ENCODE measurements at regions not wholly inside any gene's neighbourhood (a gene's known extent, or its start where the extent isn't known, plus 50 kb on each side); places are given as distances from the start of the nearest gene placed in this dataset.

- no peak for TF ChIP-seq ZNF645 (tag by site-specific recombination; IDR thresholded peaks at IDR 0.05)
- no peak for TF ChIP-seq GLI4 (tag by site-specific recombination; IDR thresholded peaks at IDR 0.05)
- TF ChIP-seq ZSCAN30 (tag by site-specific recombination; IDR thresholded peaks at IDR 0.05): no peak
- TF ChIP-seq SETDB1 (IDR thresholded peaks at IDR 0.05; ENCODE audit: insufficient read length, low read length): no peak
- no peak for TF ChIP-seq KLF9 (tag by site-specific recombination; IDR thresholded peaks at IDR 0.05; ENCODE audit: low read depth)
Observed at GRCh38 chr13:105151639-105152038, 1383.8 kb downstream of the EFNB2 start (continued).

DNA sequence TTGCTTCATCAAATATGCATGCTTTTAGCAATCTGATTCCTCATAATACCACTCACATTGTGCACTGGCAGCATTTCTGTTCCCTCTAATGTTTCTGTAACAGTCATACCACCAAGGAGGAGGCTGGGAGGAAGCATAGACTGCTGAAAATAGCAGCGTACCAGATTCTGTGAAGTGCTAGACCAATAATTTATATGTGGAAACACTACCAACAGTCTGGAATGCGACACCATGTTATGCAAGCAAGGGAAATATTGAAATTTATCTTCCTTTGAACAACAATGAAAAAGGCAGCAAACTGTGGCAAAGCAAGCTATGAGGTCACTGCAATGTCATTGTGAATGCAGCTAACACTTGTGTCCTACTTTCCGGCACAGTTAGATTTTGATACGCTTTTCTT, 1388.0 kb downstream of the EFNB2 start:
- Histone ChIP-seq H3K9me3 (ENCODE audit: control insufficient read depth, insufficient read depth, low read depth, low read length) (no peaks in the 10 kb centered on the region), H3K4me1 (ENCODE audit: control insufficient read depth, insufficient read depth, low read length) (no peaks in the 10 kb centered on the region), H3K36me3 (ENCODE audit: control insufficient read depth in 2 of 2, insufficient read depth in 1 of 2, low read length in 2 of 2) (no peaks in the 10 kb centered on the region), H3K4me3 (ENCODE audit: low read depth, low read length) (no peak overlapping the region), H3K27ac (ENCODE audit: extremely low read depth, low read depth, low read length) (no peak overlapping the region)
- TF ChIP-seq, protein P1, sequence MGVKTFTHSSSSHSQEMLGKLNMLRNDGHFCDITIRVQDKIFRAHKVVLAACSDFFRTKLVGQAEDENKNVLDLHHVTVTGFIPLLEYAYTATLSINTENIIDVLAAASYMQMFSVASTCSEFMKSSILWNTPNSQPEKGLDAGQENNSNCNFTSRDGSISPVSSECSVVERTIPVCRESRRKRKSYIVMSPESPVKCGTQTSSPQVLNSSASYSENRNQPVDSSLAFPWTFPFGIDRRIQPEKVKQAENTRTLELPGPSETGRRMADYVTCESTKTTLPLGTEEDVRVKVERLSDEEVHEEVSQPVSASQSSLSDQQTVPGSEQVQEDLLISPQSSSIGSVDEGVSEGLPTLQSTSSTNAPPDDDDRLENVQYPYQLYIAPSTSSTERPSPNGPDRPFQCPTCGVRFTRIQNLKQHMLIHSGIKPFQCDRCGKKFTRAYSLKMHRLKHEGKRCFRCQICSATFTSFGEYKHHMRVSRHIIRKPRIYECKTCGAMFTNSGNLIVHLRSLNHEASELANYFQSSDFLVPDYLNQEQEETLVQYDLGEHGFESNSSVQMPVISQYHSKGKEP (tag by site-specific recombination; IDR thresholded peaks at IDR 0.05): no peak
- TF ChIP-seq, protein P2, sequence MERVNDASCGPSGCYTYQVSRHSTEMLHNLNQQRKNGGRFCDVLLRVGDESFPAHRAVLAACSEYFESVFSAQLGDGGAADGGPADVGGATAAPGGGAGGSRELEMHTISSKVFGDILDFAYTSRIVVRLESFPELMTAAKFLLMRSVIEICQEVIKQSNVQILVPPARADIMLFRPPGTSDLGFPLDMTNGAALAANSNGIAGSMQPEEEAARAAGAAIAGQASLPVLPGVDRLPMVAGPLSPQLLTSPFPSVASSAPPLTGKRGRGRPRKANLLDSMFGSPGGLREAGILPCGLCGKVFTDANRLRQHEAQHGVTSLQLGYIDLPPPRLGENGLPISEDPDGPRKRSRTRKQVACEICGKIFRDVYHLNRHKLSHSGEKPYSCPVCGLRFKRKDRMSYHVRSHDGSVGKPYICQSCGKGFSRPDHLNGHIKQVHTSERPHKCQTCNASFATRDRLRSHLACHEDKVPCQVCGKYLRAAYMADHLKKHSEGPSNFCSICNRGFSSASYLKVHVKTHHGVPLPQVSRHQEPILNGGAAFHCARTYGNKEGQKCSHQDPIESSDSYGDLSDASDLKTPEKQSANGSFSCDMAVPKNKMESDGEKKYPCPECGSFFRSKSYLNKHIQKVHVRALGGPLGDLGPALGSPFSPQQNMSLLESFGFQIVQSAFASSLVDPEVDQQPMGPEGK (tag by site-specific recombination; IDR thresholded peaks at IDR 0.05): no peak
- TF ChIP-seq, protein P3, sequence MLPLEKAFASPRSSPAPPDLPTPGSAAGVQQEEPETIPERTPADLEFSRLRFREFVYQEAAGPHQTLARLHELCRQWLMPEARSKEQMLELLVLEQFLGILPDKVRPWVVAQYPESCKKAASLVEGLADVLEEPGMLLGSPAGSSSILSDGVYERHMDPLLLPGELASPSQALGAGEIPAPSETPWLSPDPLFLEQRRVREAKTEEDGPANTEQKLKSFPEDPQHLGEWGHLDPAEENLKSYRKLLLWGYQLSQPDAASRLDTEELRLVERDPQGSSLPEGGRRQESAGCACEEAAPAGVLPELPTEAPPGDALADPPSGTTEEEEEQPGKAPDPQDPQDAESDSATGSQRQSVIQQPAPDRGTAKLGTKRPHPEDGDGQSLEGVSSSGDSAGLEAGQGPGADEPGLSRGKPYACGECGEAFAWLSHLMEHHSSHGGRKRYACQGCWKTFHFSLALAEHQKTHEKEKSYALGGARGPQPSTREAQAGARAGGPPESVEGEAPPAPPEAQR (tag by site-specific recombination; IDR thresholded peaks at IDR 0.05): no peak
- no peak for TF ChIP-seq ZNF175 (tag by site-specific recombination; IDR thresholded peaks at IDR 0.05)
- no peak for TF ChIP-seq OVOL3 (tag by site-specific recombination; IDR thresholded peaks at IDR 0.05)
- no peak for TF ChIP-seq ZNF561 (tag by site-specific recombination; IDR thresholded peaks at IDR 0.05; ENCODE audit: borderline replicate concordance)
- TF ChIP-seq ZNF354C (tag by site-specific recombination; IDR thresholded peaks at IDR 0.05; ENCODE audit: borderline replicate concordance, low read depth): no peak
- TF ChIP-seq ZBTB7A (tag by site-specific recombination; IDR thresholded peaks at IDR 0.05; ENCODE audit: low read depth): no peak
- no peak for TF ChIP-seq SCRT1 (tag by site-specific recombination; IDR thresholded peaks at IDR 0.05; ENCODE audit: borderline replicate concordance)
- TF ChIP-seq BCL6B (tag by site-specific recombination; IDR thresholded peaks at IDR 0.05): no peak
- no peak for TF ChIP-seq ZNF768 (tag by site-specific recombination; IDR thresholded peaks at IDR 0.05)
- no peak for TF ChIP-seq ZNF558 (tag by site-specific recombination; IDR thresholded peaks at IDR 0.05)
- no peak for TF ChIP-seq ZNF16 (tag by site-specific recombination; IDR thresholded peaks at IDR 0.05; ENCODE audit: low read depth)
- POLR2A ChIA-PET: no interaction called here
- CTCF ChIA-PET: no interaction called here
